K562 (cell line): ENCODE measurements at regions not wholly inside any gene's neighbourhood (a gene's known extent, or its start where the extent isn't known, plus 50 kb on each side); places are given as distances from the start of the nearest gene placed in this dataset.

ENCODE experiments used
- CHD2 ChIP-seq: IDR thresholded peaks from 2 replicates; pipeline ENCODE4 v1.6.1; 2011; ENCODE audit warnings: low read depth, low read length
- E2F1 ChIP-seq: sonication (generic); formaldehyde crosslinking; IDR thresholded peaks from 2 replicates; pipeline ENCODE4 v1.8.1; 2023; ENCODE audit warnings: mild to moderate bottlenecking, missing genetic modification reagents, moderate library complexity
- E2F3 ChIP-seq: fragments of 250-450 bp; sonication (Bioruptor Pico); IDR thresholded peaks from 2 replicates; pipeline ENCODE4 v1.4.0; 2020; ENCODE audit warnings: mild to moderate bottlenecking
- FIP1L1 ChIP-seq: fragments of 200-400 bp; formaldehyde crosslinking; IDR thresholded peaks from 2 replicates; pipeline ENCODE4 v1.6.1; 2018; ENCODE audit warnings: mild to moderate bottlenecking, low read depth, low read length; ENCODE audit not compliant: poor library complexity, severe bottlenecking
- FOXJ2 ChIP-seq: fragments of 200-800 bp; sonication (Bioruptor generic); IDR thresholded peaks from 2 replicates; pipeline ENCODE4 v1.6.1; 2016; ENCODE audit warnings: missing genetic modification characterization, missing compliant biosample characterization
- KAT8 ChIP-seq: fragments of 450-650 bp; IDR thresholded peaks from 2 replicates; pipeline ENCODE4 v1.6.1; 2016; ENCODE audit warnings: low read depth, mild to moderate bottlenecking
- MTA3 ChIP-seq: fragments of 450-650 bp; formaldehyde crosslinking; IDR thresholded peaks from 2 replicates; pipeline ENCODE4 v1.6.1; 2017; ENCODE audit warnings: mild to moderate bottlenecking, borderline replicate concordance
- MYBL2 ChIP-seq, 2 experiments: fragments of 450-650 bp in 1 of 2; sonication (generic) in 1 of 2; formaldehyde crosslinking in 1 of 2; IDR thresholded peaks; 2 replicates each; pipeline versions ENCODE4 v1.6.1 to v1.8.1; 2017 to 2022; ENCODE audit warnings: borderline replicate concordance in 1 of 2, inconsistent platforms in 1 of 2, low read depth in 1 of 2, mild to moderate bottlenecking in 1 of 2, missing genetic modification reagents in 1 of 2, moderate library complexity in 1 of 2
- NFIC ChIP-seq: fragments of 450-650 bp; IDR thresholded peaks from 2 replicates; pipeline ENCODE4 v1.6.1; 2017; ENCODE audit warnings: mild to moderate bottlenecking, inconsistent platforms
- NFYB ChIP-seq: IDR thresholded peaks from 2 replicates; pipeline ENCODE4 v1.6.1; 2011; ENCODE audit warnings: mild to moderate bottlenecking, moderate library complexity; ENCODE audit not compliant: insufficient read length; ENCODE audit errors: extremely low read depth
- POLR2AphosphoS2 ChIP-seq: IDR thresholded peaks from 2 replicates; pipeline ENCODE4 v1.6.1; 2012; ENCODE audit warnings: low read length, improper control_type of control experiment
- PRMT5 ChIP-seq: sonication (generic); formaldehyde crosslinking; IDR thresholded peaks from 2 replicates; pipeline ENCODE4 v1.5.0; 2020; ENCODE audit warnings: missing genetic modification reagents
- PURB ChIP-seq: sonication (generic); formaldehyde crosslinking; IDR thresholded peaks from 2 replicates; pipeline ENCODE4 v1.9.0; 2021; ENCODE audit warnings: low read depth, mild to moderate bottlenecking, missing genetic modification reagents
- RBM39 ChIP-seq: fragments of 200-400 bp; formaldehyde crosslinking; optimal IDR thresholded peaks from 2 replicates; pipeline ENCODE3; 2018; ENCODE audit warnings: low read depth, low read length
- SIN3B ChIP-seq: fragments of 450-650 bp; IDR thresholded peaks from 2 replicates; pipeline ENCODE4 v1.6.1; 2017; ENCODE audit warnings: low read depth, mild to moderate bottlenecking, moderate library complexity
- SMAD4 ChIP-seq: fragments of 250-450 bp; sonication (Bioruptor Pico); conservative IDR thresholded peaks from 2 replicates; pipeline ENCODE4 v1.8.0; 2021; ENCODE audit warnings: inconsistent platforms, mild to moderate bottlenecking, moderate library complexity
- TFAP4 ChIP-seq: sonication (generic); formaldehyde crosslinking; IDR thresholded peaks from 2 replicates; pipeline ENCODE4 v1.8.0; 2022; ENCODE audit warnings: missing genetic modification reagents, mild to moderate bottlenecking, moderate library complexity, borderline replicate concordance
- THRA ChIP-seq: fragments of 450-650 bp; IDR thresholded peaks from 2 replicates; pipeline ENCODE4 v1.6.1; 2017; ENCODE audit warnings: mild to moderate bottlenecking, moderate library complexity
- VEZF1 ChIP-seq: fragments of 200-800 bp; sonication (Bioruptor generic); IDR thresholded peaks from 2 replicates; pipeline ENCODE4 v1.6.1; 2017; ENCODE audit warnings: missing genetic modification characterization, missing compliant biosample characterization
- ZEB2 ChIP-seq: fragments of 450-650 bp; IDR thresholded peaks from 2 replicates; pipeline ENCODE4 v1.6.1; 2016
- ZKSCAN3 ChIP-seq: fragments of 250-450 bp; sonication (Bioruptor Pico); IDR thresholded peaks from 2 replicates; pipeline ENCODE4 v1.4.0; 2020
- ZNF184 ChIP-seq: sonication (generic); formaldehyde crosslinking; IDR thresholded peaks from 2 replicates; pipeline ENCODE4 v1.5.0; 2020; ENCODE audit warnings: missing genetic modification reagents
- ZNF431 ChIP-seq: sonication (generic); formaldehyde crosslinking; IDR thresholded peaks from 2 replicates; pipeline ENCODE4 v1.8.0; 2022; ENCODE audit warnings: mild to moderate bottlenecking, missing genetic modification reagents
- ZNF445 ChIP-seq: fragments of 250-450 bp; sonication (Bioruptor Pico); IDR thresholded peaks from 2 replicates; pipeline ENCODE4 v1.4.0; 2020; ENCODE audit warnings: low read depth, mild to moderate bottlenecking, moderate library complexity
- ZNF644 ChIP-seq: fragments of 200-800 bp; sonication (Bioruptor generic); IDR thresholded peaks from 2 replicates; pipeline ENCODE4 v1.6.1; 2016; ENCODE audit warnings: low read depth, missing genetic modification characterization, missing compliant biosample characterization

DNA sequence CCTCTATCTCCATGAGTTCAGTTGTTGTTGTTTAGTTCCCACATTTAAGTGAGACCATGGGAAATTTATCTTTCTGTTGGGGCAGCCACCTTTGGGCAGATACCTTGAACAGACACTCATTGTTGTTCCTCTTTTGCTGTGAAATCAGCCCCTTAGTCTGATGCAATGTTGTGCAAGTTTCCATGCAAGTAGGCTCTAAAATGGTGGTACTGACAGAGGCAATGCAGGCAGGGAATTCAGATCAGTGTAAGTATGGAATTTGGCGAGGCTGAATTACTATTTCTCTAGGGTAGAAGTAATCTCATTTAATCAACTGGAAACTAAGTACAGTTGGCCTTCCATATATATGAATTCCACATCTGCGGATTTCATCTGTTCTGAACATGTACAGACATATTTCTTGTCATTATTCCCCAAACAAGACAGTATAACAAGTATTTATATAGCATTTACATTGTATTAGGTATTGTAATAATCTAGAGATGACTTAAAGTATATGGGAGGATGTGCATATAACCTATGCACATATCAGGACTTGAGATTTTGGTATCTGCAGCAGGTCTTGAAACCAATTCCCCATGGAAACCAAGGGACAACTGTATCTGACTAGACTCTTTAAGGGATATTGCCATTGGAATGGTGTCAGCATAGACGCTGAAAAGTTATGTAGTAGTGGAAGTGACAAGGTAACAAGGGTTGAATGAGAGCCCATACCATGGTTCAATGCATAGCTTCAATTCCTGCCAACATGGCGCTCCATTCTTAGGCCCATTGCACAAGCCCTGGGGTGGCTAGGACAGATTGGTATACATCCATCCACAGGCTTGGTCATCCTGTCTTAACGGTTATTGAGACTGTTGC lies 281.5 kb upstream of the HTR2A start (continued):
- no peak for TF ChIP-seq NFIC
- no peak for TF ChIP-seq PRMT5 (CRISPR knock-in tag)
- TF ChIP-seq POLR2AphosphoS2 = no peak
- no peak for TF ChIP-seq ZNF184 (CRISPR knock-in tag)
- no peak for TF ChIP-seq KAT8
- no peak for TF ChIP-seq FOXJ2 (tag)
- no peak for TF ChIP-seq FIP1L1
- no peak for TF ChIP-seq ZKSCAN3 (CRISPR knock-in tag)
- TF ChIP-seq SIN3B = no peak
- TF ChIP-seq ZNF644 (tag) = no peak
- no peak for TF ChIP-seq MYBL2 (IDR thresholded peaks at IDR 0.05; ENCODE audit: low read depth)
- no peak for TF ChIP-seq MYBL2 (CRISPR knock-in tag; IDR thresholded peaks at IDR 0.05; ENCODE audit: borderline replicate concordance)
- TF ChIP-seq MTA3 = no peak
- no peak for TF ChIP-seq VEZF1 (CRISPR knock-in tag)
- TF ChIP-seq THRA = no peak
- no peak for TF ChIP-seq E2F3 (CRISPR knock-in tag)
- no peak for TF ChIP-seq TFAP4 (CRISPR knock-in tag)
- TF ChIP-seq ZNF445 (CRISPR knock-in tag) = no peak
- no peak for TF ChIP-seq E2F1
- TF ChIP-seq ZEB2 = no peak
- no peak for TF ChIP-seq PURB (CRISPR knock-in tag)
- TF ChIP-seq CHD2 = no peak
- TF ChIP-seq ZNF431 (CRISPR knock-in tag) = no peak
- TF ChIP-seq SMAD4 = peak; percentile 69; the same call in 1 of the 2 replicates
- no peak for TF ChIP-seq RBM39
- TF ChIP-seq NFYB = no peak
